ENCODE measurements at regions not wholly inside any gene's neighbourhood (a gene's known extent, or its start where the extent isn't known, plus 50 kb on each side); places are given as distances from the start of the nearest gene placed in this dataset.
A peak's percentile ranks its signal among the peaks of the same experiment; 100 is the strongest.

DNA sequence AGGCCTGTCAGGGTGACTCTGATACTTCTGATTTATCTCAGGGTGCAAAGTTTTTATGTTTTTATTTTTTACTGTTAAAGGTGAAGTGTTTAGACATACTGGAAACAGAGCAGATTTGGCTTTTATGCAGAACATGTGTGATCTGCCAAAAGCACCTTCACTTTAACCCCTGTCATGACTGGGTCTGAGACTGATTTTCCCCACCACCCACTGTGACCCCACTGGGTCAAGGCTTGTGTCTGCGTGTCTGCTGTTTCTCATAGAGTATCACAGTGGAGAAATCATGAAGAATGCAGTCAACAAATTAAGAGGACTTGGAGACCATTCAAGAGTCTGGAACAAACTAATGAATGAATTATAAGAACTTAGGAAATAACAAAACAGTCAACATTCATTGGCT is 131.2 kb downstream of the SPTSSA start:
- DNase-seq (ENCODE audit: extremely low spot score, unreplicated experiment) = no peak
- H3K27me3 Mint-ChIP-seq (ENCODE audit: unreplicated experiment) = peaks cover 11% of the 10 kb centered on the region
- no peak overlapping the region for H3K27ac Mint-ChIP-seq (ENCODE audit: unreplicated experiment)
- H3K9me3 Mint-ChIP-seq (ENCODE audit: unreplicated experiment) = no peaks in the 10 kb centered on the region
- H3K4me1 Mint-ChIP-seq (ENCODE audit: unreplicated experiment) = peaks cover 12% of the 10 kb centered on the region
- H3K4me3 Mint-ChIP-seq (ENCODE audit: unreplicated experiment) = no peak overlapping the region
- no peaks in the 10 kb centered on the region for H3K36me3 Mint-ChIP-seq (ENCODE audit: unreplicated experiment)
- TF ChIP-seq, protein P1, sequence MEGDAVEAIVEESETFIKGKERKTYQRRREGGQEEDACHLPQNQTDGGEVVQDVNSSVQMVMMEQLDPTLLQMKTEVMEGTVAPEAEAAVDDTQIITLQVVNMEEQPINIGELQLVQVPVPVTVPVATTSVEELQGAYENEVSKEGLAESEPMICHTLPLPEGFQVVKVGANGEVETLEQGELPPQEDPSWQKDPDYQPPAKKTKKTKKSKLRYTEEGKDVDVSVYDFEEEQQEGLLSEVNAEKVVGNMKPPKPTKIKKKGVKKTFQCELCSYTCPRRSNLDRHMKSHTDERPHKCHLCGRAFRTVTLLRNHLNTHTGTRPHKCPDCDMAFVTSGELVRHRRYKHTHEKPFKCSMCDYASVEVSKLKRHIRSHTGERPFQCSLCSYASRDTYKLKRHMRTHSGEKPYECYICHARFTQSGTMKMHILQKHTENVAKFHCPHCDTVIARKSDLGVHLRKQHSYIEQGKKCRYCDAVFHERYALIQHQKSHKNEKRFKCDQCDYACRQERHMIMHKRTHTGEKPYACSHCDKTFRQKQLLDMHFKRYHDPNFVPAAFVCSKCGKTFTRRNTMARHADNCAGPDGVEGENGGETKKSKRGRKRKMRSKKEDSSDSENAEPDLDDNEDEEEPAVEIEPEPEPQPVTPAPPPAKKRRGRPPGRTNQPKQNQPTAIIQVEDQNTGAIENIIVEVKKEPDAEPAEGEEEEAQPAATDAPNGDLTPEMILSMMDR (IDR thresholded peaks at IDR 0.05) = no peak

- H3K9me3 Mint-ChIP-seq (ENCODE audit: unreplicated experiment) = no peaks in the 10 kb centered on the region
- no peak overlapping the region for H3K4me3 Mint-ChIP-seq (ENCODE audit: unreplicated experiment)
- peaks cover 9% of the 10 kb centered on the region for H3K4me1 Mint-ChIP-seq (ENCODE audit: unreplicated experiment)
- TF ChIP-seq, protein P1 (IDR thresholded peaks at IDR 0.05) = no peak
- H3K27ac Mint-ChIP-seq (ENCODE audit: unreplicated experiment) = no peak overlapping the region
- H3K36me3 Mint-ChIP-seq (ENCODE audit: unreplicated experiment) = no peaks in the 10 kb centered on the region
- peaks cover 11% of the 10 kb centered on the region for H3K27me3 Mint-ChIP-seq (ENCODE audit: unreplicated experiment)
- DNase-seq (ENCODE audit: extremely low spot score, unreplicated experiment) = no peak
Measured at GRCh38 chr14:34329301-34329700, 132.7 kb downstream of the SPTSSA start.

DNA sequence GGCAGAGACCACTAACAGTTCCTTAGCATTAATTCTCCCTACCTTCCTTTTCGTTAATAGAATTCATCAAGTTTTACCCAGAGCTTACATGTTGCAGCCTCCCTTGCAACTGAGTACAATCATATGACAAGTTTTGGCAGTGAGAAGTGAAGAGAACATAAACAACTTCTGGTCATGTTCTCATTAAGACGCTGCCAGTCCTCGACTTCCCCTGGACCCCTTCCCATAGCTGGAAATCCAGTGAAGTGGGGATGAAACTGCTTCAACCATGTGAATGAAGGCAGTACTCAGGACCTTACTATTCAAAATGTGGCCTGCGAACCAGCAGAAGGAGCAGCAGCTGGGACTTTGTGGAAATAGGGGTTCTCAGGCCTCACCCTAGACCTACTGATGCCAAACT is 133.9 kb downstream of the SPTSSA start:
- H3K9me3 Mint-ChIP-seq (ENCODE audit: unreplicated experiment) = no peaks in the 10 kb centered on the region
- DNase-seq (ENCODE audit: extremely low spot score, unreplicated experiment) = no peak
- H3K27me3 Mint-ChIP-seq (ENCODE audit: unreplicated experiment) = peaks cover 11% of the 10 kb centered on the region
- H3K4me3 Mint-ChIP-seq (ENCODE audit: unreplicated experiment) = no peak overlapping the region
- peaks cover 5% of the 10 kb centered on the region for H3K4me1 Mint-ChIP-seq (ENCODE audit: unreplicated experiment)
- no peaks in the 10 kb centered on the region for H3K36me3 Mint-ChIP-seq (ENCODE audit: unreplicated experiment)
- TF ChIP-seq, protein P1 (IDR thresholded peaks at IDR 0.05) = no peak
- H3K27ac Mint-ChIP-seq (ENCODE audit: unreplicated experiment) = no peak overlapping the region

- Mint-ChIP-seq H3K4me3 (ENCODE audit: unreplicated experiment) (no peak overlapping the region), H3K36me3 (ENCODE audit: unreplicated experiment) (no peaks in the 10 kb centered on the region), H3K9me3 (ENCODE audit: unreplicated experiment) (no peaks in the 10 kb centered on the region), H3K27ac (ENCODE audit: unreplicated experiment) (no peak overlapping the region), H3K27me3 (ENCODE audit: unreplicated experiment) (peaks cover 18% of the 10 kb centered on the region), H3K4me1 (ENCODE audit: unreplicated experiment) (peaks cover 2% of the 10 kb centered on the region)
- DNase-seq (ENCODE audit: extremely low spot score, unreplicated experiment) = no peak
- TF ChIP-seq, protein P1 (IDR thresholded peaks at IDR 0.05) = no peak
Measured at GRCh38 chr14:34325493-34325892, 136.5 kb downstream of the SPTSSA start.

DNA sequence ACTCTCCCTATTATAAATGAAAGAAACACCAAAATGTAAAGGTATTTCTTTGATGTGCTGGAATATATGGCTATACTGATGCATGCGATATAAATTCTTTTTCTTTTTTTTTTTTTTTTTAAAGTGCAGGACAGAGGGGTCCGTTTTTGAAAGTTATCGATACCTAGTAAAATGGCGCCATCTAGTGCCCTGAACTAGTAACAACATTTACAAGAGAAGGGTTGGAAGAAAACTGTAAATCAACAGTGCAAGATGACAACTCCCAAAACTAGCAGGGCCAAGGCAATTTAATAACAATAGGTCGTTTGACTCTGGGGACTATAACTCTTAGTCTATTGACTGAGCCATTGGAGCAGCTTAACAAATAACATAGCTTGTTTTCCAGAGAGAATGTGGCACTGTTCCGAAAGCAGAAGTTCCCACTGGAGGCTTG is 137.7 kb downstream of the SPTSSA start:
- TF ChIP-seq, protein P1 (IDR thresholded peaks at IDR 0.05) = peak; percentile 77
- Mint-ChIP-seq H3K36me3 (ENCODE audit: unreplicated experiment) (no peaks in the 10 kb centered on the region), H3K27me3 (ENCODE audit: unreplicated experiment) (peaks cover 29% of the 10 kb centered on the region), H3K9me3 (ENCODE audit: unreplicated experiment) (no peaks in the 10 kb centered on the region), H3K4me3 (ENCODE audit: unreplicated experiment) (no peak overlapping the region), H3K4me1 (ENCODE audit: unreplicated experiment) (peaks cover 2% of the 10 kb centered on the region), H3K27ac (ENCODE audit: unreplicated experiment) (no peak overlapping the region)
- peak; percentile 10 for DNase-seq (ENCODE audit: extremely low spot score, unreplicated experiment)
